ENCODE measurements at regions not wholly inside any gene's neighbourhood (a gene's known extent, or its start where the extent isn't known, plus 50 kb on each side); places are given as distances from the start of the nearest gene placed in this dataset.

GRCh38 chr6:134535831-134536230, 217.9 kb upstream of the SGK1 start:
- in situ Hi-C loops (cut with MboI; ENCODE audit: low pct_ligation_motif_present in 1 of 4, low pct_unique_long_range_greater_than_20kb in 1 of 4, low sequenced_read_pairs in 3 of 4) (no loop called here), intact Hi-C loops (cut with DNase I; ENCODE audit: low total_unique reads) (no loop called here)
- Histone ChIP-seq H3K27ac (no peak overlapping the region), H3K9me3 (no peaks in the 10 kb centered on the region), H3K4me3 (no peak overlapping the region), H3K36me3 (no peaks in the 10 kb centered on the region), H3K4me1 (no peaks in the 10 kb centered on the region), H3K27me3 (no peaks in the 10 kb centered on the region)
- DNase-seq, result no peak
- WGBS, 2 donors (ENCODE audit: low coverage in 1 of 2), result 53 to 84% methylated on average over 2 of the region's 2 CpGs
- no peak for TF ChIP-seq CTCF (IDR thresholded peaks at IDR 0.05)
- no peak for TF ChIP-seq EP300 (IDR thresholded peaks at IDR 0.05; ENCODE audit: low read depth)
- no peak for TF ChIP-seq POLR2A (IDR thresholded peaks at IDR 0.05)
- TF ChIP-seq POLR2AphosphoS5 (IDR thresholded peaks at IDR 0.05), result no peak

GRCh38 chr6:134534708-134535149, 216.8 kb upstream of the SGK1 start:
- no peak for DNase-seq
- Histone ChIP-seq H3K4me1 (no peaks in the 10 kb centered on the region), H3K9me3 (no peaks in the 10 kb centered on the region), H3K36me3 (no peaks in the 10 kb centered on the region), H3K27me3 (no peaks in the 10 kb centered on the region), H3K4me3 (no peak overlapping the region), H3K27ac (no peak overlapping the region)
- intact Hi-C loops (cut with DNase I; ENCODE audit: low total_unique reads), result no loop called here
- in situ Hi-C loops (cut with MboI; ENCODE audit: low pct_ligation_motif_present in 1 of 4, low pct_unique_long_range_greater_than_20kb in 1 of 4, low sequenced_read_pairs in 3 of 4), result no loop called here
- 90 to 100% methylated on average over 2 of the region's 2 CpGs for WGBS, 2 donors (ENCODE audit: low coverage in 1 of 2)
- TF ChIP-seq POLR2AphosphoS5 (IDR thresholded peaks at IDR 0.05), result no peak
- no peak for TF ChIP-seq EP300 (IDR thresholded peaks at IDR 0.05; ENCODE audit: low read depth)
- TF ChIP-seq POLR2A (IDR thresholded peaks at IDR 0.05), result no peak
- no peak for TF ChIP-seq CTCF (IDR thresholded peaks at IDR 0.05)

GRCh38 chr6:134533991-134534390, 216.1 kb upstream of the SGK1 start:
- no peak for DNase-seq
- no peaks in the 10 kb centered on the region for H3K4me1 ChIP-seq
- no peaks in the 10 kb centered on the region for H3K9me3 ChIP-seq
- no peak overlapping the region for H3K4me3 ChIP-seq
- intact Hi-C loops (cut with DNase I; ENCODE audit: low total_unique reads), result no loop called here
- no peaks in the 10 kb centered on the region for H3K36me3 ChIP-seq
- H3K27ac ChIP-seq, result no peak overlapping the region
- TF ChIP-seq POLR2A (IDR thresholded peaks at IDR 0.05), result no peak
- TF ChIP-seq EP300 (IDR thresholded peaks at IDR 0.05; ENCODE audit: low read depth), result no peak
- TF ChIP-seq CTCF (IDR thresholded peaks at IDR 0.05), result no peak
- TF ChIP-seq POLR2AphosphoS5 (IDR thresholded peaks at IDR 0.05), result no peak
- in situ Hi-C loops (cut with MboI; ENCODE audit: low pct_ligation_motif_present in 1 of 4, low pct_unique_long_range_greater_than_20kb in 1 of 4, low sequenced_read_pairs in 3 of 4), result no loop called here
- 94 to 100% methylated on average over 2 to 3 of the region's 3 CpGs for WGBS, 2 donors (ENCODE audit: low coverage in 1 of 2)
- no peaks in the 10 kb centered on the region for H3K27me3 ChIP-seq

- H3K27me3 ChIP-seq, result no peaks in the 10 kb centered on the region
- in situ Hi-C loops (cut with MboI; ENCODE audit: low pct_ligation_motif_present in 1 of 4, low pct_unique_long_range_greater_than_20kb in 1 of 4, low sequenced_read_pairs in 3 of 4), result no loop called here
- H3K27ac ChIP-seq, result no peak overlapping the region
Observed at GRCh38 chr6:134532694-134533624, 215.0 kb upstream of the SGK1 start.

More at GRCh38 chr6:134532694-134533624, 215.0 kb upstream of the SGK1 start:
- 83 to 88% methylated on average over 8 of the region's 8 CpGs for WGBS, 2 donors (ENCODE audit: low coverage in 1 of 2)
- H3K4me3 ChIP-seq, result no peak overlapping the region
- no peaks in the 10 kb centered on the region for H3K9me3 ChIP-seq
- intact Hi-C loops (cut with DNase I; ENCODE audit: low total_unique reads), result no loop called here
- DNase-seq, result no peak
- no peaks in the 10 kb centered on the region for H3K4me1 ChIP-seq
- H3K36me3 ChIP-seq, result no peaks in the 10 kb centered on the region
- no peak for TF ChIP-seq POLR2A (IDR thresholded peaks at IDR 0.05)
- TF ChIP-seq CTCF (IDR thresholded peaks at IDR 0.05), result no peak
- no peak for TF ChIP-seq EP300 (IDR thresholded peaks at IDR 0.05; ENCODE audit: low read depth)
- no peak for TF ChIP-seq POLR2AphosphoS5 (IDR thresholded peaks at IDR 0.05)

Data from transverse colon (tissue), 4 donors.